HG03342 (cell line): ENCODE measurements at regions not wholly inside any gene's neighbourhood (a gene's known extent, or its start where the extent isn't known, plus 50 kb on each side); places are given as distances from the start of the nearest gene placed in this dataset.
"Not testable (repeated sequence)": the region's sequence is repeated elsewhere in the genome, so short reads cannot be mapped to it uniquely, and the experiment has no call there.

ENCODE experiments used
- ATAC-seq: cut with Tn5 transposase; IDR thresholded peaks from one replicate; pipeline ENCODE4 v1.9.1; 2021; ENCODE audit warnings: mild to moderate bottlenecking, moderate library complexity; ENCODE audit not compliant: unreplicated experiment

DNA sequence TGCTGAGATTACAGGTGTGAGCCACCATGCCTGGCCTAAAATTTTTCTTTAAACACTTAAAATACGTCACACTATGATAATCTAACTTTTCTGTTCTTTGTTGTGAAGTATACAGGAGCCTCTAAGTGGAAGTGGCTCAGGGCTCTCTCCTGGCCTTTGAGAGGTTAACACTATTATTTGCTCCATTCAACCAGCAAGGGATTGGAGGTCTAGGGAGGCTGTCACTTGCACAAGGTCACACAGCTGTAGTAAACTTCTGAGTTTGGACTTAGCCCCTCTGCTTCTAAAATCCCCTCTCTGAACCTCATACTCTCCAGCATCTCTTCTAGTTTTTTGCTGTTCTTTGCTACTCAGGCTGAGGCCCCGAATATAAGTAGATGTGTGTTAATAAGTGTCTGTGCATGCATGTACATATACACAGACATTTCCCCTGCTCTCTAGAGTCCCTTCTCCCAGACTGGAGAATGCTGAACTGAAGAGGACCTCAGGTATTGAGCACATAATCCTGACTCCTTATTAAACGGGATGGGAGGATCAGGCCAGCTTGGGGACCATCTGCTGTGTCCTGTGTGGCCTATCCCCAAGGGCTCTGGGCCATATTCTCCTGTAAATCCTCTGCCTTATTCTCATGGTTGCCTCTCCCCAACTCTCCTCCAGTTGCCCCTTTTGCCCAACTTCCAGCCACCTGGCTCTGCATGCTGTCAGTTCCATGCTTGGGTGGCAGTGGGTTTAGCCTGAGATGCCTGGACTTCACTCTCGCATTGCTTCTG, 87.0 kb upstream of the SPRY4 start:
- ATAC-seq: no peak

GRCh38 chr5:142411103-142411502, 86.3 kb upstream of the SPRY4 start:
- ATAC-seq: no peak

GRCh38 chr5:142408981-142409481, 84.2 kb upstream of the SPRY4 start:
- ATAC-seq: no peak

DNA sequence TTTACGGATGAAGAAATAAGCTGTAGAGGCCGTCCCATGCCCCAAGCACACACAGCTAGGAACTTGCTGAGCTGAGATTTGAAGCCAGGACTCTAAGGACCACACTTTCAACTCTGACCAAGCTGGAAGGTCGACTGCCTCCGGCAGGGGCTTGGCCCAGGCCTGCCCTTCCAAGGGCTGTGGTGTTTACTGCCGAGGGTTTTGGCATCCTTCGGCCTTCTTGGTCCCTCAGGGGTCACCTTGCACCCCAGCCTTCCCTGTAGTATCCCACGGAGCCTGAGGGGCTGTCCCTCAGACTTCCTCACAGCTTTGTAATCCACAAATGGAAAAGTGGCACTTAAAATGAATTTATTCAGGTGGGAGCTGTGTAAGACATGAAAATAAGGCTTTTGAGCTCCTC, 83.7 kb upstream of the SPRY4 start:
- no peak for ATAC-seq

DNA sequence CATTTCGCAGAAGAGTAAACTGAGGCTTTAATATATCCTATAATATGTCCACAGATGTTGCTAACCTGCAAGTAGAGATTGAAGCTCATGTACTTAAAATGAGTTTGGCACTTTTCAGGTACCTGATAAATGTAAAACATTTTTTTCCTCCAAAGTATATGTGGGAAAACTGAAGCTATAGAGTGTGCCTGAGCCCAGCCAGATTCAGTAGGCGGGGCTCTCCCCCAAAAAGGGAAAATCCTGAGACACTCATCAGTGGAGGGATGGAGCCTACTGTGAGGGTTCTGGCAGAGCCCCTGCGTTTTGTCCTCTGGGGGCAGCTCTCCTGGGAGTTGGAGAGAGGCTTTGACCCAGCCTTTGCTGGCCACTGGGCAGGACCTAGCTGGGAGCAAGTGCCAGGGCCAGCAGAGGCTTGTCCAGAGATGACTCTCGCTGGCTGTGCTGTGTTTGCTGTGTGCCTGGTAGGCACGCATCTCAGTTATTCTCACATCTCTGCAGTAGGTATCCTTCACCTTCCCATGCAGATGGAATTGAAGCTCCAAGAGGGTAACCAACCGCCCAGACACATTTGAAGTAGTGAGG, 81.1 kb upstream of the SPRY4 start:
- no peak for ATAC-seq

GRCh38 chr5:142405023-142405422, 80.2 kb upstream of the SPRY4 start:
- no peak for ATAC-seq

DNA sequence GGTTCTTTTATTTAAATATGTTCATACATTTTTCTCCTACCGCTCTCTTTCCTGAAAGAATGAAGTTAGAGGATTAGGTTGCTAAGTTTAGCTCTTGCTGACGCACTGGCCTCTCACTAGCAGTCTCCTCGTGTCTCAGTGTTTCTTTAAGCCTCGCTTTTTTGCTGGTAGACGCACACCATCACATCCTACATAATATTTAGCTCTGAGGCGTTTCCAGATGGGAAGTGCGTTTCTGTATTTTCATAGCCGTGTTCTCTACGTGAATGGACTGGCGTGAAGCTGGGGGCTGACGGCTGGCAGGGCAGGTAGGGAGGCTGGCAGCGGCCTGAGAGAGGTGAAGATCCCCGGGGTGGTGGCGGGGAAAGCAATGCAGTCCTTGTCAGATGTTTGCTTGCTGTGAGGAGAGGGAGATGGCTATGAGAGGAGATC, 79.2 kb upstream of the SPRY4 start:
- no peak for ATAC-seq

- no peak for ATAC-seq
Observed at GRCh38 chr5:142403583-142403982, 78.8 kb upstream of the SPRY4 start.

DNA sequence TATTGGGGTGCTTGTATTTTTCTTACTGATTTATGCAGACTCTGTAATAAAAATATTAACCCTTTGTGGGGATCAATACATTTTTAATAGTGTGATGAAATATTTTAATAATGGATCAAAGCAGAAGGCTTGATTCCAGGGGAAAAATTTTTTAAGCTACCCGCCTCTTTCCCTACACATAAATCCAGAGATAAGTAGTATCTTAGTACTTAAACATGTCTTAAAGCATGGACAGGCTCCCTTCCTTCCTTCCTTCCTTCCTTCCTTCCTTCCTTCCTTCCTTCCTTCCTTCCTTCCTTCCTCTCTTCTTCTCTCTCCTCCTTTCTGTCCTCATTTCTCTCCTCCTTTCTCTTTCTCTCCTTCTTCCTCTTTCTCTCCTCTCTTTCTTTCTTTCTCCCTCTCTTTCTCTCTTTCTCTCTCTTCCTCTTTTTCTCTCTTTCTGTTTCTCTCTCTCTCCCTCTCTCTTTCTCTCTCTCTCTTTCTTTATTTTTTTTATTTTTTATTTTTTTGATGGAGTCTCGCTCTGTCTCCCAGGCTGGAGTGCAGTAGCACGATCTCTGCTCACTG, 78.0 kb upstream of the SPRY4 start:
- ATAC-seq: no peak

DNA sequence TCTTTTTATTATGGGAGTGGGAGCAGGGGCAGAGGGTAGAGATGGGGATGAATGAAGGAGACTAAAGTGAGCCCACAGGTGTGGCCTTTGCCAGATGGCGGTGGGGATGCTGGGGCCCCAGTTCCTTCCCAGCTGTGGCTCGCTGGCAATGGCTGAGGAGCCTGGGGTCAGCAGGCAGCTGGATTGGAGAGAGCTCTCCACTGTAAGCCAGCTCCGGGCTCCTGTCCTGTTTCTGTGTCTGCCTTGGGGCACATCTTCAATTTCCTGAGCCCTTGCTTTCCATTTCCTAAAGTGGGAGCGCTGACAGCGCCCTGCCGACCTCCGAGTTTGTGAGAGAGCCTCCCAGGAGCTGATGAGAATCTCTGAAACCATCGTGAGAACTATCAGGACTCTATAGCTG, 75.6 kb upstream of the SPRY4 start:
- no peak for ATAC-seq

- no peak for ATAC-seq
Observed at GRCh38 chr5:142399891-142400290, 75.1 kb upstream of the SPRY4 start.

DNA sequence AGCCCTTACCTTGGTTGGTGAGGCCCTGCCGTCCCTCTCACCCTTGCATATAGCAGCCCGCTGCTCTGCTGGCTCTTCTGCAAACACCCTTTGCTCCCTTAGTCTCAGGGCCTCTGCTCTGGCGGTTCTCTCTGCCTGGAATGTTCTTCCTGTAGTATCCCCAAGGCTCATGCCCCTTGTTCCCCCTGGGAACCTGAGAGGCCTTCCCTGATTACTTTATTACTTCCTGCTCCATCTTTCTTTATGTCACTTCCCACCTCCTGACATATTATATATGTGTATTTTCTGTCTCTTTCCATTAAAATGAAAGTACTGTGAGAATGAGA, 73.9 kb upstream of the SPRY4 start:
- no peak for ATAC-seq

- not testable (repeated sequence) for ATAC-seq
Observed at GRCh38 chr5:142398011-142398729, 73.3 kb upstream of the SPRY4 start.

DNA sequence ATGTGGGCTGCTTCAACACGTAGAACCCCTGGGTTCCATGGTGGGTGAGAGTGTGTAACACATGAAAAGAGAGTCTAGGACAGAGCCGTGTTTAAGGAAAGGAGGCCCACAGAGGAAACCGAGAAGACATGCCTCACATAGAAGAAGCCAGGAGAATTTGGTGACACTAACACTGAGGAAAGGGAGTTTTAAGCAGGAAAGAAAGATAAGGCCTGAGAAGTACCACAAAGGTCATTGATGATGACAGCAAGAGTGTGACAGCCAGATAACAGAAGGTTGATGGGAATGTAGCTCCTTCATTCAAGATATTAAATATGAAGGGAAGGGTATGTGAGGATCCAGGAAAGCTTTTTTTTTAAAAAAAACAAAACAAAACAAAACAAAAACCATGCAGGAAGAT, 72.4 kb upstream of the SPRY4 start:
- ATAC-seq: no peak

GRCh38 chr5:142396436-142397038, 71.7 kb upstream of the SPRY4 start:
- ATAC-seq: no peak

DNA sequence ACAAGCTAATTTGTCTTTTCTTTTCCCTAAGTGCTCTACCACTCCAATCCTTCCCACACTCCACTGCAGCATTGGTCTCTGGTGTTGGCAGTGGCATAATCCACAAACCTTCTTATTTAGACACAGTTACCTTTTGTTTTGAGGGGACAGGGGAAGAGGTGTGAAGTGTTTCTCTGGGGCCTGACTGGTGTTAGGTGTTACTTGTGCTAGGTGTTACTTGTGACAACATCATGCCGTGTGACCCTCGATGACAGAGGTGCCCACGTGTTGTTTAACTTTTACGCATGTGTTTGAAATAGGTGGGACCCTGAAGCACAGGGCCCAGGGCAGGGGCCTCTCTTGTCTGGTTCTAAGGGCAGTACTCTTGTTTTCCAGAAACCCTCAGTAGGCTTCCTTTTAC, 70.5 kb upstream of the SPRY4 start:
- ATAC-seq: no peak

- ATAC-seq: no peak
Observed at GRCh38 chr5:142391058-142391845, 66.4 kb upstream of the SPRY4 start.

- no peak for ATAC-seq
Observed at GRCh38 chr5:142390334-142390733, 65.5 kb upstream of the SPRY4 start.

DNA sequence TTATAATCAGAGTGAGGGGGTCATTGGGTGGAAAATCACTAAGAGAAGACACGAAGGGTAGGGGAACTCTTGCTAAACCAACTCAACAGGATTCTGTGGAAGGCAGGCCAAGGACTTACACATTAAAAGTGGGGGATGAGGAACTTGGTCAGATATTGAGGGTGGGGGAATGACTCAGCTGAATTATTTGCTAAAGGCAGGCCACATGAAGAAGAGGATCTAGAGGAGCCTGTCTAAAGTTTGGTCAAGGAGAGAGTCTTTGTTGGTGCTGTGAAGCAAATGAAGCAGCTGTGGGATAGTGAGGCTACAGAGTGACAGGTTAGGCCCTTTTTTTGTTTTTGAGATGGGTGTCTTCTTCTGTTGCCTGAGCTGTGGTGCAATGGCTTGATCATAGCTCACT, 63.9 kb upstream of the SPRY4 start:
- ATAC-seq: no peak

GRCh38 chr5:142387024-142387682, 62.3 kb upstream of the SPRY4 start:
- ATAC-seq: no peak
